HUES64 (cell line): ENCODE measurements at regions not wholly inside any gene's neighbourhood (a gene's known extent, or its start where the extent isn't known, plus 50 kb on each side); places are given as distances from the start of the nearest gene placed in this dataset.

ENCODE experiments used
- H3K27ac ChIP-seq: 2 replicates; pipeline ENCODE4 v1.7.0; 2013; ENCODE audit warnings: low read depth, low read length, inconsistent platforms
- H3K27me3 ChIP-seq: 2 replicates; pipeline ENCODE4 v1.6.1; 2013; ENCODE audit warnings: mild to moderate bottlenecking, low read length; ENCODE audit not compliant: insufficient read depth
- H3K36me3 ChIP-seq: 2 replicates; pipeline ENCODE4 v1.6.1; 2013; ENCODE audit warnings: mild to moderate bottlenecking, low read length; ENCODE audit not compliant: insufficient read depth
- H3K4me1 ChIP-seq: 2 replicates; pipeline ENCODE4 v1.6.1; 2013; ENCODE audit warnings: mild to moderate bottlenecking, low read length, moderate library complexity; ENCODE audit not compliant: insufficient read depth
- H3K4me3 ChIP-seq: 2 replicates; pipeline ENCODE4 v1.5.1; 2013; ENCODE audit warnings: mild to moderate bottlenecking, low read length, moderate library complexity
- H3K9ac ChIP-seq: 2 replicates; pipeline ENCODE4 v1.6.1; 2013; ENCODE audit warnings: mild to moderate bottlenecking, low read depth, low read length
- H3K9me3 ChIP-seq: 2 replicates; pipeline ENCODE4 v1.6.1; 2013; ENCODE audit warnings: low read depth, low read length; ENCODE audit not compliant: insufficient read depth
- WGBS: fragments of 150-250, 120-280 bp; methylation state at CpG from one replicate; pipeline ENCODE4 v1.1.7; 2013; ENCODE audit warnings: missing lambda C conversion rate; 5-methylcytosine and 5-hydroxymethylcytosine counted together

DNA sequence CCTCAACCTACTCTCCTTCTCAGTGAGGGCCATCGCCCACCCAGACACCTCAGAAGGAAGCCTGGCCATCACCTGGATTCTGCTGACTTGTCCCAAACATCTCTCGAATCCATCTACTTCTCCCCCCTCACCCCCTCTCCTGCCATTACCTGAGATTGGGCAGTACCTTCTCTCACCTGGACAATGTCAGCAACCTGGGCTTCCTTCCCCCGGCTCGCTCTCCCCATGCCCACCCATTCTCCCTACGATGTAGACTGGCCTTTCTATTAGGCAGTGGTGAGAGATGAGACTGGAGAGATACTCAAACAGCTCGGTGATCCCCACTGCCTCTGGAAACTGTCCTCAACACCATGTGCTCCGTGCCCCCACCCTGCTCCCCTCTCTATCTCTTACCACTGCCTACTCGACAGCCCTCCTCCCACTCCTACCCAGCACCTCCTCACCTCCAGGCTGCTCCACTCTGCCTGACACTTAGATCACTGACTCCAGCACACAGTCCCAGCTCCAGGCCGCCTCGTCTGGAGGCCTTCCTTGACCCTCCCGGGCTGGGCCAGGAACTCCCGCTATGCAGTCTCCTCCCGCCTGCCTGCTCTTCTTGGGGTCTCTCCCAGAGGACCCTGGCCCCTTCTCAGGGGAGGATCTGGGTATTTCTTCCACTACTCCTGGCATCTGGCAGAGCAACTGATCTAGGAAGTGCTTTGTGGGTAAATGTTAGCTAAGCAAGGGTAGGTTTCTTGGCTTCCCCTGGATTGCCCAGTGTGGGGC, 235.8 kb upstream of the NLRP1 start:
- 88% methylated on average over 12 of the region's 13 CpGs for WGBS
- no peaks in the 10 kb centered on the region for H3K36me3 ChIP-seq

DNA sequence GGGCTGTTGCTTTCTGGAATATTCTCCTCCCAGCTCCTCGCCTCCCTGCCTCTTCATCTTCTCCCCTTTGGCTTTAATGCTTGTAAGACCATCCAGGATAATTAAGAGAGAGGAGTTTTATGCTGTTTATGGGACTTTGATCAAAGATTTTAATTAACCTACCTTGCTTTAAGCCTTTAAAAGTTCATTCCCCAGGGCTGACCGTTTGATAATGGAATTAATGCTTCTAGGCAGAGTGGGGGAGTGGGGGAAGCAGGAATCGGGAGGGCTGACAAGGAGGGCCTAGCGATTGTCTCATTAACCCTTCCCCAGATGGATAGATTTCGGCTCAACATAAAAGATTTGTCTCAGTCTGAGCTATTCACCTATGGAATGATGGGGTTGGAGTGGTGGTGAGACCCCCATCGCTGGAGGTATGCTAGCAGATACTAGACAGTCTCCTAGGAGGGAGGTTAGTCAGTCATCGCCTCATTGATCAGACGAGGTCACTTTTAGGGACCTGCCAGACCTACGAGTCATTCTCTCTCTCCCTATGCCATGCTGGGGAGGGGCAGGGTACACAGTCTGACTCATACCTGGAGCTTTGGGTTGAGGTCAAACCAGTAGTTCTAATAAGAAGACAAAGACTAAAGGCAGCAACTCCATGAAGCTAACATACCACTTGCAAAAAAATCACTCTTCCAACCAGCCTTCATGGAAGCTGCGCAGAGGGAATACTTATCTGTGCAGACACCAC, 236.6 kb upstream of the NLRP1 start:
- Histone ChIP-seq H3K9ac (no peak overlapping the region), H3K27me3 (no peaks in the 10 kb centered on the region), H3K4me3 (no peak overlapping the region), H3K36me3 (no peaks in the 10 kb centered on the region), H3K9me3 (no peaks in the 10 kb centered on the region), H3K4me1 (peaks cover 11% of the 10 kb centered on the region), H3K27ac (no peak overlapping the region)
- WGBS: 82% methylated on average over 9 of the region's 10 CpGs

More for the DNA sequence above, 235.8 kb upstream of the NLRP1 start:
- Histone ChIP-seq H3K4me1 (peaks cover 11% of the 10 kb centered on the region), H3K27ac (no peak overlapping the region), H3K27me3 (no peaks in the 10 kb centered on the region), H3K4me3 (no peak overlapping the region), H3K9me3 (no peaks in the 10 kb centered on the region), H3K9ac (no peak overlapping the region)

DNA sequence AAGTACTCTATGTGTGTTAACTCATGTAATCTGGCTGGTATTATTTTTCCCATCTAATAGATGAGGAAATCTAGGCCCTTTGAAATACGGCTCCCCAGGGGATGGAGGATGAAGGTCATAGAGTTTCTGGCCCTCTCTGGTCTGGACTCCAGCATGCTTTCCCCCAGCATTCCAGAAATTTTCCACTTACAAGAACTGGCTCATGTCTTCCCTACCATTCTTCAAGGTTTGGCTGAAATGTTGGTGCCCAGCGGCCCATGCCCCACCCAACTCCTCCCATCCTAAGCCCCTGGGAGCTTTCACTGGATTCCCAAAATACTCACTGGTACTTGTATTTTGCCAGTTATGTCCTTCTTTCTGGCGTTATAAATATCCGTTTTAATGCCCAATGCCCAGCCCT, 237.5 kb upstream of the NLRP1 start:
- H3K9ac ChIP-seq: no peak overlapping the region
- no peaks in the 10 kb centered on the region for H3K36me3 ChIP-seq
- H3K27me3 ChIP-seq: no peaks in the 10 kb centered on the region
- H3K4me1 ChIP-seq: peaks cover 6% of the 10 kb centered on the region; the same call in 1 of the 2 replicates
- H3K9me3 ChIP-seq: no peaks in the 10 kb centered on the region
- H3K4me3 ChIP-seq: no peak overlapping the region
- no peak overlapping the region for H3K27ac ChIP-seq
- WGBS: 73% methylated on average over 4 of the region's 4 CpGs

DNA sequence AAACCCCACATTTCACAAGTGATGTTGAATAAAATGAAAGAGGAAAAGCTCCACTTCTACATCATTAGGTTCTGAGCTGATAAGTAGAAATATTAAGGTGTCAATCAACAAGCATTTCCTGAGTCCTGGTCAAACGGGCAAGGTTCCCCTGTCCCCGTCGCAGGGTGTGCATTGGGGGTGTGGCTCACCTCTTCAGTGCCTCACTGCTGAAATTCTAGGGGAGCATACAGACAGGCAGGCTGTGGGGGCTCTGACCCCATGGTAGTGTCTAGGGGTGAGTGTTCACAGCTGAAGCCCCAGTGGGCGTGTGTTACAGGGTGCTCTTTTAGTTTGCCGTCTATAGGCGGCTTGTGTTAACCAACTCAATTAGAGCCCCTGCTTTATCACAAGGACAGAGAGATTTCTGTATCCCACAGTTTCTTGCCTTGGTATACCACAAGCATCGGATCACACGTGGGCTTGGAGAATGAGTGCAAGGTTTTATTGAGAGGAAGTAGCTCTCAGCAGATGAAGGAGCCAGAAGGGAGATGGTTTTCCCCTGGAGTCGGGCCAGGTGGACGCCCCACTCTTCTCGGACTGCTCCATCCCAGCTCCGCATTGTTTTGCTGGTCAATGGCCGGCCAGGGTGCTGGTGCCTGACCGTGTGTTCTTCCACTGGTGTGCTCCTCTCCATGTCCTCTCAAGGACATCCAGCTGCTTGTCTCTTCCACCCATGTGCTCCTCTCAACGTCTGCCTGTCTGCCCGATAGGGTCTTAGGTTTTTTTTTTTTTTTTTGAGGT, 238.2 kb upstream of the NLRP1 start:
- 93% methylated on average over 15 of the region's 16 CpGs for WGBS
- no peaks in the 10 kb centered on the region for H3K9me3 ChIP-seq
- H3K9ac ChIP-seq: no peak overlapping the region
- H3K4me1 ChIP-seq: 0 out of 2 replicates have a peak, but pooled peaks cover 3% of the 10 kb centered on the region
- no peaks in the 10 kb centered on the region for H3K27me3 ChIP-seq
- H3K27ac ChIP-seq: no peak overlapping the region
- no peaks in the 10 kb centered on the region for H3K36me3 ChIP-seq
- H3K4me3 ChIP-seq: no peak overlapping the region

DNA sequence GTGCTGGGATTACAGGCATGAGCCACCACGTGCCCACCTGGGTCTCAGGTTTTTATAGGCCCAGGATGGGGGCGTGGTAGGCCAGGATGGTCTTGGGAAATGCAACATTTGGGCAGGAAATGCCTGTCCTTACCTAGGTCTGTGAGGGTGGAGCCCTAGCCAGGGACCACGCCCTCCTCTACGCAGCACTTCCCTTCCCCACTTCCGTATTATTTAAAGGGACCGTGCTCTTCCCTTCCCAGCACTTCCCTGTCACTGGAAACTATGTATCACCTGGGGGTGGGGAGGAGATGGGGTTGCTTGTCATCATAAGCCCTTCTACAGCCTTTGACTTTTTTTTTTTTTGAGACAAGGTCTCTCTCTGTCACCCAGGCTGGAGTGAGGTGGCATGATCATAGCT, 238.9 kb upstream of the NLRP1 start:
- 67% methylated on average over 6 of the region's 6 CpGs for WGBS
- Histone ChIP-seq H3K27me3 (no peaks in the 10 kb centered on the region), H3K9ac (no peak overlapping the region), H3K36me3 (no peaks in the 10 kb centered on the region), H3K4me1 (0 out of 2 replicates have a peak, but pooled peaks cover 3% of the 10 kb centered on the region), H3K9me3 (no peaks in the 10 kb centered on the region), H3K4me3 (no peak overlapping the region), H3K27ac (no peak overlapping the region)

DNA sequence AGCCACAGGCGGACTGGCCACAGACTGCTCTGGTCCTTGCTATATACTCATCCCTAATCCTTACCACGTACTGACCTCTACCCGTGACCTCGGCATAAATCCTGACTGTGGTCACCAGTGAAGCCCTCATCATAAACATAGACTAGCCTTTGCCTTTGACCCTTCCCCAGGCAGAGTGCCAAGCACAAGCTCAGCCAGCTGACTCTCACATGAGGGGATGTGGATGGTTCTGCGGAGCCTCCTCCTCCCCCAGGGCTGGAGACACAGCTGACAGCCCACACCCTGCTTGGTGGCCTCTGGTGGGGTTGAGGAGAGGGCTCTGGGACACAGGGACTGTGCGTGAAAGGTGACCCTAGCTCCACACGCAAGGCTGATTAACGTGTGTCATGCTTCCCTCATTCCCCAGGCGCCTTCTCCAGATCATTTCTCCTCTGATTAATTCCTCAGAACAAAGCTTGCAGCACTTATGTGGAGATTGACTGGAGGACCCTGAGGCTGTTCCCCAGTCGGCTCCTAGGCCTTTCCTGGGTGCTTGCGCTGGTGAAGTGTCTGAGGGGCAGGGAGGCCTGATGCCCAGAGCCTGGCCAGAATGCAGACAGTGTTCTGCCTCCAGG, 241.5 kb upstream of the NLRP1 start:
- no peak overlapping the region for H3K4me3 ChIP-seq
- 93% methylated on average over 11 of the region's 11 CpGs for WGBS
- no peak overlapping the region for H3K9ac ChIP-seq
- no peak overlapping the region for H3K27ac ChIP-seq
- no peaks in the 10 kb centered on the region for H3K27me3 ChIP-seq
- no peaks in the 10 kb centered on the region for H3K9me3 ChIP-seq
- H3K36me3 ChIP-seq: no peaks in the 10 kb centered on the region
- peaks cover 9% of the 10 kb centered on the region for H3K4me1 ChIP-seq

DNA sequence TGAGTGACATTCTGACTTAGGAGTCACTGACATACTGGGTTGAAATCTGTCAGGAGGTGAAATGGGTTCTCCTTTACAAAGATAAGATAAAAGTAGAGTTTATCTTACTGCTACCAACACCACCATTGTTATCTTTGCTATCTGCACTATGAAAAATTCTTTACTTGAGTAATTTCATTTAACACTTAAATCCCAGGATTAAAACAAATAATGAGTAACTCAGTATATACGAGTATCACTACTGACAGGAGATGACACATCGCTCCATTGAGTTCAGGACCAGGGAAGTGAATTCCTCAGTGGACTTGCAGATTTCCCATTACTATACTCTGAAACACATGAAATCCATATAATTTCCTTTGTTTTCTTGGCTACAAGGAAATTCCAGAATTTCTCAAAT, 242.1 kb upstream of the NLRP1 start:
- Histone ChIP-seq H3K27me3 (no peaks in the 10 kb centered on the region), H3K4me3 (no peak overlapping the region), H3K9me3 (no peaks in the 10 kb centered on the region), H3K27ac (no peak overlapping the region), H3K36me3 (no peaks in the 10 kb centered on the region), H3K4me1 (peaks cover 11% of the 10 kb centered on the region), H3K9ac (no peak overlapping the region)
- WGBS: 84% methylated on average over 2 of the region's 2 CpGs

DNA sequence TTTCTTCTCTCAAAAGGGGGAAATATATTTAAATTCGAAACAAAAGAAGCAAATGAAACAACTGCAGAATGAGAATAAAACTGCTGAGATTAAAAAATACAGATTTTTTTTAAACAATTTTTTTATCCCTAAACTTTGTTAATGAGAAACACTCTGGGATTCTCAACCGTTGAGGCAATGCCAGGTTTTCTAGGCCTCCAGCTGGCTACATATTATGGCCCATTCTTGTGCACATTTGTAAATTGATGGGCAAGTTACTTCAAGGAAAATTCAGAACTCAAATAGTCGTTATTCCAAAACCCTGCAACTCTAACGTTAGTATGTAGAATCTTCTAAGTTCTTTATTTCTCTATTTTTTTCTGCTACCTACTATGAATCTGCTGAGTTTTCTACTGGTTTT, 239.3 kb upstream of the WSCD1 start:
- Histone ChIP-seq H3K36me3 (no peaks in the 10 kb centered on the region), H3K4me1 (peaks cover 43% of the 10 kb centered on the region), H3K27ac (no peak overlapping the region), H3K4me3 (no peak overlapping the region), H3K9me3 (no peaks in the 10 kb centered on the region), H3K9ac (no peak overlapping the region), H3K27me3 (no peaks in the 10 kb centered on the region)
- WGBS: 18% methylated on average over 3 of the region's 4 CpGs

DNA sequence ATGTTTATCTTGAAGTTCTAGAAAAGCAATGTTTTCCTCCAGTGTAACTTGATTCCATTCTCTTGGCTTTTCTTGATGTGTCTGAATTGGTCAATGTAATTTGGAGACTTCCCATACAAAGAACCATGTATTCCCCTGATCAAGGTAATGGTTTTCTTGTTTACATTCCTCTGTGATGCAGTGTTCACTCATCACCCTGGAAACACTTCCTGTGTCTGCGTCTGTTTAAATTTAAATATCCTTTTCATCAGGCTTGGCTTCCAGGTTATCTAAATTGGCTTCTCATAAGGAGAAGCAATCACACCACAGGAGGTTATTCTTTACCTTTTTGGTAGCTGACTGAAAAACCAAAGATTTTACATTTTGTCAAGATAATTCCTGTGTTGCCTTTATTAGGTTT, 237.3 kb upstream of the WSCD1 start:
- no peaks in the 10 kb centered on the region for H3K9me3 ChIP-seq
- peak overlapping the region; percentile 47 for H3K27ac ChIP-seq
- WGBS: 25% methylated on average over 1 of the region's 1 CpG
- H3K27me3 ChIP-seq: no peaks in the 10 kb centered on the region
- H3K4me1 ChIP-seq: peaks cover 43% of the 10 kb centered on the region
- peak overlapping the region; percentile 59; the same call in 1 of the 2 replicates for H3K9ac ChIP-seq
- H3K36me3 ChIP-seq: no peaks in the 10 kb centered on the region
- peak overlapping the region; percentile 22 for H3K4me3 ChIP-seq

DNA sequence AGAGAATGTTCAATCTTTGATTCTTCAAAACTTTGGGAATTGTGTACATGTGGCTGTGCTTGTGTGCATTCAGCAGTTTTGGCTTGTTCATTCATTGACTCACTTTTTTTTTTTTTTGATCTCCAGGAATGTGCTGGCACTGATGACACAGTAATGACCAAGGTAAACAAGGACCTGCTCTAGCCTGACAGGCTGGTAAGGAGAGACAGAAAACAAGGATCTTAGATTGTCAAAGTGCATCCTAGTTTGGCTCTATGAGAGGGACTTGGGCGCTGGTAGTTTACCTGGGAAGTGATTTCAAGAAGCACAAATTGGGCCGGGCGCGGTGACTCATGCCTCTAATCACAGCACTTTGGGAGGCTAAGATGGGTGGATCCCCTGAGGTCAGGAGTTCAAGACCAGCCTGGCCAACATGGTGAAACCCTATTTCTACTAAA, 233.1 kb upstream of the WSCD1 start:
- H3K36me3 ChIP-seq: no peaks in the 10 kb centered on the region
- 94% methylated on average over 4 of the region's 4 CpGs for WGBS
- no peaks in the 10 kb centered on the region for H3K9me3 ChIP-seq
- no peaks in the 10 kb centered on the region for H3K27me3 ChIP-seq
- H3K9ac ChIP-seq: no peak overlapping the region
- peaks cover 25% of the 10 kb centered on the region for H3K4me1 ChIP-seq
- no peak overlapping the region for H3K4me3 ChIP-seq
- no peak overlapping the region for H3K27ac ChIP-seq
